OCI-M2 (cell line): ENCODE measurements at regions not wholly inside any gene's neighbourhood (a gene's known extent, or its start where the extent isn't known, plus 50 kb on each side); places are given as distances from the start of the nearest gene placed in this dataset.
A peak's percentile ranks its signal among the peaks of the same experiment; 100 is the strongest.
"Not testable (repeated sequence)": the region's sequence is repeated elsewhere in the genome, so short reads cannot be mapped to it uniquely, and the experiment has no call there.

ENCODE experiments used
- DNase-seq: peaks from one replicate; lab custom pipeline; 2025; ENCODE audit not compliant: unreplicated experiment; lab: John Stamatoyannopoulos, UW

DNA sequence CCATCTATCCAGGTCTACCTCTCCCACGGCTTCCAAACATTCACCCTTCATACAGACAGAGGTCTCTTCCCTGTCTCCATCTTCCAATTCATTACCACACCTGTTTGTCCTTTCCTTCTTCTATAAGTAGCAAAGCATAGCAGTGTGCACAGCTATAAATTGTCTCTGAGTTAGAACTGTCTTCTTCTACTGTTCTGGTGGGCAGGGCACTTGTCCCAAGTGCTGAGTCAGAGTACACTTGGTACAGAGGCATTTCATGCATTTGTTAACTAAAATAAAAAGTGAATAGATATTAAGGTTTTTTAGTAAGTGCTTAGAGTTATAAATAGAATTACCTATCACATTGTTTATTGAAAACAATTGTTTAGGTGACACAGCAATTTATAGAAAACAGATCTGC lies 150.1 kb upstream of the CCDC54 start:
- no peak for DNase-seq

DNA sequence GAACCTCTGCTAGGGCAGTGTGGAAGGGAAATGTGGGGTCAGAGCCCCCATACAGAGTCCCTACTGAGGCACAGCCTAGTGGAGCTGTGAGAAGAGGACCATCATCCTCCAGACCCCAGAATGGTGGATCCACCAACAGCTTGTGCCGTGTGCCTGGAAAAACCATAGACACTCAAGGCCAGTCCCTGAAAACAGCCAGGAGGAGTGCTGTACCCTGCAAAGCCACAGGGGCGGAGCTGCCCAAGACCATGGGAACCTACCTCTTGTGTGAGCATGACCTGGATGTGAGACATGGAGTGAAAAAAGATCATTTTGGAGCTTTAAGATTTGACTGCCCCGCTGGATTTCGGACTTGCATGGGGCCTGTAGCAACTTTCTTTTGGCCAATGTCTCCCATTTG lies 143.4 kb upstream of the CCDC54 start:
- DNase-seq: not testable (repeated sequence)

DNA sequence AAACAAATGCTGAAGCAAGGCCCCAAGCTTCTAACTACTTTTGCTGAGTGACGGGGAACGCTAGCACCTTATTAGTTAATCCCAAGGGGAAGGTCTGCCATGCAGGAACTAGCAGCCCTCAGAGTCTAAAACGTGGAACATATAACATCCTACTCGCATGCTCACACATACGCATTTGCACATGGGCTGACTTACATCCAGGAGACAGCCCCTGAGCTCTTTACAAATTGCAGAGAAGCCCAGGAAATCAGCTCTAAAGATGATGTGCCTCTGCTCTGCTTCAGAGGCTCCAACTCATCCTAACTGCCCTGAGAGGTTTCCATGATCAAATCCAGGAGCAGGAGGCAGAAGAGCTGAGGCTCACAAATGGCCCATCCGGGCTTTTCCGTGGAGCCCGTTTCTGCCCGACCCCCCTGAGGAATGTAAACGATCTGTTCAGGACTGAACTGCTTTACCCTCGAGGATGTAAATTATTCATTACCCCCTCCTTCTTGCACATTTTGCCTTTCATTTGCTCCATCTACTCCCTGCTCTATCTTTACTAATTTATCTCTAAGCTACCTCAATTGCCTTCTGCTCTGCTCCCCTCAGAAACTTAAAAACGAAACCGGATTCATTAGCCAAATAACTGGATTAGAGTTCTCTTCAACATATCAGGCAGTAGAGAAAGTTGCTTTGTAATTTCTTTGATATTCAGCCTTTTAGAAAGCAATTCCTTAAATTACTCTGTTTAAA lies 141.9 kb upstream of the CCDC54 start:
- DNase-seq: no peak

GRCh38 chr3:107235928-107236315 lies 141.3 kb upstream of the CCDC54 start:
- peak; percentile 43 for DNase-seq

GRCh38 chr3:107236655-107237337 lies 140.4 kb upstream of the CCDC54 start:
- DNase-seq: no peak

- no peak for DNase-seq
Measured at GRCh38 chr3:107238787-107239186, 138.5 kb upstream of the CCDC54 start.

DNA sequence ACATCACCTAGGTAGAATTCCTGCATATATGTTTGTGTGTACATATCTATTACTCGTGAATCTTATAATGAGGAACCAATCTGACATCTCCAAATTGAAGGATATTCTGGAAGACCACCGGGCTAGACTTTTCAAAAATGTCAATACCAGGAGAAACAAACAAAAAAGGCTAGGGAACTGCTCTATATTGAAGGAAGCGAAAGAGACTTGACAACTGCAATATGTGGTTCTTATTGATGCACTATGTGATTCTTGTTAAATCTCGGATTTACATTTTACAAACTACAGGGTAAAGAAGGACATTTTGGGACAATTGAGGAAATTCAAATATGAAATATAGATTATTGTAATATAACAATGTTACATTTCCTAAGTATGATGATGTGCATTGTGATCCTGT lies 137.5 kb upstream of the CCDC54 start:
- no peak for DNase-seq

- no peak for DNase-seq
Measured at GRCh38 chr3:107240183-107241091, 136.8 kb upstream of the CCDC54 start.

DNA sequence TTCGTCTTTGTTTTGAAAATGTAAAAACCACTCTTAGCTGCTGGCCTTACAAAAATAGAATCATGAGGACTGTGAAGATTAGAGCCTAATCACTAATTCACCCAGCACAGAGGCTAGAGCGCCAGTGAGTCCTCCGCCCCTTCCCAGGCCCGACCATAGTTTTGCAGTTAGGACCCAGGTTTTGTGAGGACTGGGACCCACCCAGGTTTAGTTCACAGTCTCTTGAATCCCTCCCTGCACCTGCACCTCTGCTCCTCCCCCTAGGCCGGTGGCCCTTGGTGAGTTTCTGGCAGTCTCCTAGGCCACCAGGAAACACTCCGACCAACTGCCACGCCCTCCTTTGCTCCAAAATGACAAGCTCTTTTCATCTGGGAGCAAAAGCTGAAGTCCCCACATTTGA lies 136.0 kb upstream of the CCDC54 start:
- no peak for DNase-seq

DNA sequence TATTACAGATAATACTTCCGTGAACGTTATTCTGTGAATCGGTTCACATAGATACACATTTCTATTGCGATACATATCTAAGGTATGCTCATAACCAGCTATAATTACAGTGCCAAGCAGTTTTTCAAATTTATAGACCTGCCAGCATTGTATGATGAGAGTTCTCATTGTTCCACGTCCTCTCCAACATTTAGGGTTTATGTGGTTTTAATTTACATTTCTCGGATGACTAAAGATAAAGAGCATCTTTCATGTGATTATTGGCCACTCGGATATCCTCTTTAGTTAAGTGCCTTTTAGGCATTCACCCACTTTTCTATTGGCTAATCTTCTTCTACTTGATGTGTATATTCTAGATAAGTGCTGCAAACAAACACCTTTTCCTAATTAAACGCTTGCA lies 134.7 kb upstream of the CCDC54 start:
- no peak for DNase-seq

DNA sequence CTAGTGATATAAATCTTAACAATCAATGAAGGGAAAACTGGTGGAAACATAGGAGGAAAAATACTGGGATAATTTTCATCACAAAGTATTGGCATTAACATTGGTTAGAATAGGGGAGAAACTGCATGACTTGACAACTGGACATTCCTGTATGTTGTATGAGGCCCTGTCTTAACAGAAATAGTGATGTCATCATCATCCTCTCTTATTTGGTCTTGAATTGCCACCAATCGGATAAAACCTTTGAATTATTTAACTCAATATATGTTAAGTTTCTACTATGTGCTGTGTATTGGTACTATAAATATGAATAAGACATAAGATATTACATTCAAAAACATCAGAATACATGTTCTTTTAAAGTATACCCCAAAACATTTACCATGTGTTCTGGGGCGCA lies 130.1 kb upstream of the CCDC54 start:
- no peak for DNase-seq

- DNase-seq: no peak
Measured at GRCh38 chr3:107249132-107249531, 128.1 kb upstream of the CCDC54 start.

DNA sequence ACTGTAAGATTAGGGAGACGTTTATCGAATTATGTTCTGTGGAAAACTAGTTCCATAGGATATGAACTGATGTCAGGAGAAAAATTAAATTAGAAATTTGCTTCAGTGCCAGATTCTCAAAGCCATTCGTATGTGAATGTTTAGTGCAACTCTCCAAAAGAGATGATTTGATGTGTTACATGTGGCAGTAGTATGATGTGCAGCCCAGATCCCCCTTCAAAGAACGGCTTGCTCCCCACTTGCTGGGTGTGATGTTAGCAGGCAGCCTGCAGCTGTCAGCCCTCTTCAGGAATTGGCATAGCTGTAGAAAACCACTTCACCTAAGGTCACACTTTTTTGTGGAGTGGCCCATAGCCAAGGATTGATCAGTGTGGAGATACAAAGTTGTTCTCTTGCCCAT lies 127.0 kb upstream of the CCDC54 start:
- DNase-seq: no peak

- DNase-seq: no peak
Measured at GRCh38 chr3:107251819-107252218, 125.4 kb upstream of the CCDC54 start.

DNA sequence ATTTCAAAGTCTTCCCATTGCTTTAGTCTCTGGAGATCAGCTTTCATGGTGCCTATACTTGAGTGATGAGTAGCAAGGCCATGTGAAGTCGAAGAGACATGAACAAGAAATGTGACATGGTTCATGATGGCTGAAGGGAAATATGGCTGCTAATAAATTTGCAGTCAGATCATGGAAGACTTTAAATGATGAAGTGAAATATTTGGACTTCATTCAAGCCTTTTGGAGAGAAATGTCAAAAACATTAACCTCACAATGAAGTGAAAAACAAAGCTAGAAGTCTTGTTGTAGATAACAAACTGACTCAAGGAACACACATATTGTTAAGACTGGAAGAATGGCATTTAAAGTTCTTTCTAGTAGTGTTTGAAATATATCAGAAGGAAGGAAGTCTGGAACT lies 120.3 kb upstream of the CCDC54 start:
- DNase-seq: no peak

DNA sequence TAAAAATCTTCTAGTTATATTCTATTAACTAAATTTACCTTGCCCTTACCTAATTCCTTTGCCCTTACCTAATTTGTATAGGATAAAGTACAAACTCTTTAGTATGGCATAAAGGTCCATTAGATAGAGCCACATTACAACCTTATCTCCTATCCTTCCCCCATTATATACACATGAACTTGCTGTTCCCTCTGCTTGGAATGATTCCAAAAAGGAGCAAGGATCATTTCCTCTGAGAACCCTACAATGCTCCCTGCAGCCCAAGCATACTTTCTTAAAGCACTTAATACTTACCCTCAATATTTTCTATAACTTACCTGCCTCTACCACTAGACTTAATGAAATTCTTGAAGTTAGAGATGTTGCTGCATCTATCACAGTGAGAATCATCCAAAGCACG lies 118.9 kb upstream of the CCDC54 start:
- no peak for DNase-seq

- no peak for DNase-seq
Measured at GRCh38 chr3:107260207-107260606, 117.0 kb upstream of the CCDC54 start.

- no peak for DNase-seq
Measured at GRCh38 chr3:107263269-107264021, 113.8 kb upstream of the CCDC54 start.

DNA sequence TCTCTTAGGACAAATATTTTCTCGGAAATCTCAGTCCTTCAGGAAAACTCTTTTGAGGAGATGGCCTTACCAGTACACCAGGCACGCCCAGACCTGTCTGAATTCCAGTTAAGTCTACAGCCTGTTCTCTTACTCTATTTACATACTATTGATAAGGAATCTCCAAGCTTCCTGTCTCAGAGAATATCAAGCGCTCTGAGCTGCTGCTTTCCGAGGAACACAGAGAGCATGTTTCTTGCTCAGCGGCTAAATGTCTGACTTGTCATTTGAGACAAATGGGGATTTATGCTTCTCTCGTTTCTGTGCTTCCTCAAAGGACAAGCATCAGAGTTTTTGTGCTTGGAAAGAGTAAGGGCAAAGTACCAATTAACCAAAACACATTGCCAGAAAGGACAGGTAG lies 112.4 kb upstream of the CCDC54 start:
- DNase-seq: no peak

GRCh38 chr3:107265526-107265925 lies 111.7 kb upstream of the CCDC54 start:
- DNase-seq: no peak

DNA sequence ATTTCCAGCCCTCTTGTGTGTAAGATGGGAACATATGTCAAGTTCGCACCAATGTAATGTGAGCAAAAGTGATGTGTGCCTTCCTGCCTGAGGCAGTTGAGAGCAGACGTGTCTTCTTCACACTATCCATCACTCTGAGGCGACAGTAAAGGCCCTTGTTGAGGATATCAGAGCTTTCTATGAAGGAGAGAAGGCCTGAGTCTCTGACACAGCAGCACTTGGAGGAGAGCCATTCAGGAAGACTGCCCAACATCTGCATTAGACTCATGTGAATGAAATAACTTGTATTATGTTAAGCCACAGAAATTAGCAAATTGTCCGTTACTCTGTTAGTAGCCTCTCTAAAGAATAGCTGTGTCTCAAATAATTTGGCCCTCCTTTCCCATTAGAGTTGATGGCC lies 108.8 kb upstream of the CCDC54 start:
- DNase-seq: no peak
